GM10248 (cell line): ENCODE measurements at regions not wholly inside any gene's neighbourhood (a gene's known extent, or its start where the extent isn't known, plus 50 kb on each side); places are given as distances from the start of the nearest gene placed in this dataset.

ENCODE experiments used
- CTCF ChIA-PET: fragments of 300-600 bp; sonication (Branson Sonifier 250); formaldehyde crosslinking; extraction: SDS; loops from one replicate; lab custom pipeline; 2021; ENCODE audit warnings: antibody characterized with exemption; lab: Yijun Ruan, JAX
- POLR2A ChIA-PET: fragments of 350-650 bp; sonication (Branson Sonifier 250); formaldehyde crosslinking; extraction: SDS; loops from one replicate; lab custom pipeline; 2020; ENCODE audit warnings: antibody characterized with exemption; lab: Yijun Ruan, JAX
- DNase-seq: peaks from one replicate; pipeline ENCODE4 v3.0.0; 2012; ENCODE audit errors: extremely low spot score
- CTCF ChIP-seq: IDR thresholded peaks from 2 replicates; pipeline ENCODE4 v1.5.1; 2012; ENCODE audit warnings: mild to moderate bottlenecking, low read depth; ENCODE audit errors: extremely low read depth, missing control alignments, control extremely low read depth

DNA sequence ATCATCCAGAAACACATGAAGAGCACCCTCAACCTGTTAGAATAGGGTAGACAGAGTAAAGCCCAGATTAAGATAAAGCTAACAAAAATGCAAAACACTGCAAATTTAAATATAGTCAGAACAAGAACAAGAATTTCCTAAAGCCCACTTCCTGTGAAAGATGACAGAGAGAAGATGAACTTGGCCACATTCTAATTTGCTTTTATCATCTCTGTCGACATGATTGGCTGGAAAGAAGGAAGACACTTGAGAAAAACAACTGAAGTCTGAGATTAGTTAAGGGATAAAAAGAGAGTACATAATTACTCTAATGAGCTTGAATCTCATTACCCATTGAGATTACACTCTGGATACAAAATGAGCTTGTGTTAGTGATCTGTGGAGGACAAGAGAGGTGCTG is 537.6 kb downstream of the KLF5 start:
- TF ChIP-seq CTCF = no peak
- ChIA-PET CTCF (interaction anchor here (0.6 to 1.2 kb wide), 2 partner anchors 9 kb away, joined by 3 read pairs; no protein-coding TSS in a partner anchor), POLR2A (no interaction called here)
- no peak for DNase-seq

- TF ChIP-seq CTCF = no peak
- ChIA-PET POLR2A (no interaction called here), CTCF (interaction anchor here (2.2 kb wide), 1 partner anchor 11 kb away, joined by 4 read pairs; no protein-coding TSS in a partner anchor)
- DNase-seq = no peak
These were observed 534.5 kb downstream of the KLF5 start for GRCh38 chr13:73593199-73593765.

GRCh38 chr13:73591861-73592260 is 533.1 kb downstream of the KLF5 start:
- no peak for DNase-seq
- TF ChIP-seq CTCF = no peak
- CTCF ChIA-PET = interaction anchor here (2.2 kb wide), 1 partner anchor 9 kb away, joined by 4 read pairs; no protein-coding TSS in a partner anchor
- POLR2A ChIA-PET = interaction anchor here (0.6 kb wide), 1 partner anchor 26 kb away, joined by 3 read pairs; no protein-coding TSS in a partner anchor

- ChIA-PET CTCF (interaction anchor here (1.2 kb wide), 1 partner anchor 27 kb away, joined by 3 read pairs; no protein-coding TSS in a partner anchor), POLR2A (no interaction called here)
- TF ChIP-seq CTCF = no peak
- DNase-seq = no peak
These were observed 532.0 kb downstream of the KLF5 start for GRCh38 chr13:73590795-73591194.

DNA sequence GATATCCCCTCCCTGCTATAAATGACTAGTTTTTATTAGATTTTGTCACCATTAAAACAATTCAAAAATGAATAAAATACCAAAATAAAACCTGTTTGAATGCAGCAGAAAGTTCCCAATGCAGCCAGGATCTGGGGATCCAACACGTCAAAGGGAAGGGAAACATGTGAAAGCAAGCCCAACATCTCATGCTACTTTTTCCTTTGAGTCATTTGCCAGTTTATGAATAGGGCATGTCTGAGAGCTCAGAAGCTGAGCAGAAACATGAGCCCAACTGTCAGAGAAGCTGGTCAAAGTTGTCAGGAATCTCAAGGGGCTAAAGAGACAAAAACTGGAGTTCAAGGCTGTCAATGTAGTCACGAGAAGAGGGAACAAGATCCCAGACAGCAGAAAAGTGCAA is 526.4 kb downstream of the KLF5 start:
- ChIA-PET CTCF (interaction anchor here (1.5 kb wide), 1 partner anchor 20 kb away, joined by 5 read pairs; no protein-coding TSS in a partner anchor), POLR2A (no interaction called here)
- TF ChIP-seq CTCF = no peak
- no peak for DNase-seq

DNA sequence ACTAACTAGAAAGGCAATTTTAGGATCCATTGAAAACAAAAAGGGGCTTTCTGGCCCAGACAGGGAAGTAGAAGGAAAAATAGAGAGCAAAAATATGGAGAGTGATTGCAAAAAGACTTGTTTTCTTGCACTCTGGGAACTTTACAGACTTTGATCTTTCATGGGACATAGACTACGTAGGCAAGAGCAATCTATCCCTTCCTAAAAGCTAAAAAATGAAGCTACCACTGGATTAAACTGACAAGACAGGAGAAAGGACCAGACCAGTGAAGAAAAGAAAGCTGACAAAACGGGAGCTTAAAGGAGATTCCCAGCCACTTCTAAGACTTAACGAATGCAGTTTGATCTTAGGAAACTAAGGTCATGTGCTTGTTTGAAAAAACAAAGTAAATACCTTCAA is 524.5 kb downstream of the KLF5 start:
- DNase-seq = no peak
- POLR2A ChIA-PET = no interaction called here
- CTCF ChIA-PET = interaction anchor here (1.0 kb wide), 1 partner anchor 10 kb away, joined by 4 read pairs; no protein-coding TSS in a partner anchor
- no peak for TF ChIP-seq CTCF
